Activated B cell treated with CpG ODN at 0.5 μM for 24 hours (primary cell): ENCODE measurements at regions not wholly inside any gene's neighbourhood (a gene's known extent, or its start where the extent isn't known, plus 50 kb on each side); places are given as distances from the start of the nearest gene placed in this dataset.

Experiments used
- ATAC-seq: fragments of 200-7000 bp; cut with Tn5 transposase; one replicate; pipeline ENCODE4 v1.10.0; 2021; ENCODE audit warnings: low read depth, mild to moderate bottlenecking, moderate library complexity
- CTCF ChIA-PET: fragments of 350-600 bp; sonication (Branson Sonifier 250); formaldehyde crosslinking; loops from one replicate; lab custom pipeline; 2021; ENCODE audit warnings: antibody characterized with exemption; lab: Charles Lee
- POLR2A ChIA-PET: fragments of 350-600 bp; sonication (Branson Sonifier 250); formaldehyde crosslinking; loops from one replicate; lab custom pipeline; 2021; ENCODE audit warnings: antibody characterized with exemption; lab: Charles Lee
- DNase-seq: peaks from one replicate; pipeline ENCODE4 v3.0.0; 2022
- H3K27ac Mint-ChIP-seq: one replicate; pipeline ENCODE4 v1.8.0; 2020; ENCODE audit warnings: mixed read lengths
- H3K27me3 Mint-ChIP-seq: one replicate; pipeline ENCODE4 v1.8.0; 2021; ENCODE audit warnings: mixed read lengths
- H3K36me3 Mint-ChIP-seq: one replicate; pipeline ENCODE4 v1.8.0; 2021; ENCODE audit warnings: low read depth, mixed read lengths
- H3K4me1 Mint-ChIP-seq: one replicate; pipeline ENCODE4 v1.8.0; 2021; ENCODE audit warnings: mixed read lengths
- H3K4me3 Mint-ChIP-seq: one replicate; pipeline ENCODE4 v1.8.0; 2020; ENCODE audit warnings: mild to moderate bottlenecking, mixed read lengths
- H3K9me3 Mint-ChIP-seq: one replicate; pipeline ENCODE4 v1.8.0; 2020; ENCODE audit warnings: mixed read lengths
- CTCF ChIP-seq: fragments of 200-600 bp; IDR thresholded peaks from one replicate; pipeline ENCODE4 v1.8.0; 2022; ENCODE audit warnings: antibody characterized with exemption, mild to moderate bottlenecking
- intact Hi-C: fragments of 100-400 bp; cut with micrococcal nuclease; formaldehyde crosslinking; loops from one replicate; pipeline ENCODE4 v1.15.1; 2024

GRCh38 chr1:94721240-94721639, 98.9 kb upstream of the SLC44A3 start:
- H3K4me3 Mint-ChIP-seq = no peak overlapping the region
- no peak for DNase-seq
- no peaks in the 10 kb centered on the region for H3K27me3 Mint-ChIP-seq
- H3K27ac Mint-ChIP-seq = peak overlapping the region; percentile 9
- no peak for TF ChIP-seq CTCF
- ATAC-seq = peak; percentile 73
- H3K36me3 Mint-ChIP-seq = no peaks in the 10 kb centered on the region
- H3K4me1 Mint-ChIP-seq = peaks cover 25% of the 10 kb centered on the region
- CTCF ChIA-PET = interaction anchor here (1.0 kb wide), 1 partner anchor 240 kb away, joined by 3 read pairs; no protein-coding TSS in a partner anchor
- intact Hi-C loops = loop anchor here (2.0 kb wide), 1 partner anchor 72 kb away; no protein-coding TSS in a partner anchor
- POLR2A ChIA-PET = no interaction called here
- no peaks in the 10 kb centered on the region for H3K9me3 Mint-ChIP-seq

GRCh38 chr1:94719926-94720793, 100.0 kb upstream of the SLC44A3 start:
- Mint-ChIP-seq H3K27me3 (no peaks in the 10 kb centered on the region), H3K36me3 (no peaks in the 10 kb centered on the region), H3K4me3 (no peak overlapping the region), H3K4me1 (peaks cover 25% of the 10 kb centered on the region), H3K9me3 (no peaks in the 10 kb centered on the region), H3K27ac (peak overlapping the region; percentile 63)
- POLR2A ChIA-PET = no interaction called here
- no peak for TF ChIP-seq CTCF
- DNase-seq (no peak), ATAC-seq (peak; percentile 90)
- CTCF ChIA-PET = no interaction called here
- intact Hi-C loops = loop anchor here (2.0 kb wide), 1 partner anchor 73 kb away; no protein-coding TSS in a partner anchor

GRCh38 chr1:94716965-94717364, 103.2 kb upstream of the SLC44A3 start:
- DNase-seq = no peak
- no peak overlapping the region for H3K4me3 Mint-ChIP-seq
- no peak for ATAC-seq
- ChIA-PET POLR2A (no interaction called here), CTCF (no interaction called here)
- no peak overlapping the region for H3K27ac Mint-ChIP-seq
- no peaks in the 10 kb centered on the region for H3K27me3 Mint-ChIP-seq
- H3K36me3 Mint-ChIP-seq = no peaks in the 10 kb centered on the region
- intact Hi-C loops = no loop called here
- no peak for TF ChIP-seq CTCF
- H3K9me3 Mint-ChIP-seq = no peaks in the 10 kb centered on the region
- peaks cover 26% of the 10 kb centered on the region for H3K4me1 Mint-ChIP-seq

- ChIA-PET CTCF (no interaction called here), POLR2A (no interaction called here)
- Mint-ChIP-seq H3K9me3 (no peaks in the 10 kb centered on the region), H3K27me3 (no peaks in the 10 kb centered on the region), H3K27ac (no peak overlapping the region), H3K4me3 (no peak overlapping the region), H3K4me1 (peaks cover 11% of the 10 kb centered on the region), H3K36me3 (no peaks in the 10 kb centered on the region)
- no peak for TF ChIP-seq CTCF
- intact Hi-C loops = no loop called here
- no peak for DNase-seq
- no peak for ATAC-seq
These were observed 104.8 kb upstream of the SLC44A3 start for GRCh38 chr1:94715321-94715720.

GRCh38 chr1:94714552-94714951, 105.6 kb upstream of the SLC44A3 start:
- no peak for ATAC-seq
- no peak overlapping the region for H3K27ac Mint-ChIP-seq
- no peak for TF ChIP-seq CTCF
- H3K4me1 Mint-ChIP-seq = peaks cover 6% of the 10 kb centered on the region
- no peaks in the 10 kb centered on the region for H3K9me3 Mint-ChIP-seq
- POLR2A ChIA-PET = no interaction called here
- H3K27me3 Mint-ChIP-seq = no peaks in the 10 kb centered on the region
- no peaks in the 10 kb centered on the region for H3K36me3 Mint-ChIP-seq
- CTCF ChIA-PET = no interaction called here
- intact Hi-C loops = no loop called here
- DNase-seq = no peak
- H3K4me3 Mint-ChIP-seq = no peak overlapping the region
